HG03064 (cell line): ENCODE measurements at regions not wholly inside any gene's neighbourhood (a gene's known extent, or its start where the extent isn't known, plus 50 kb on each side); places are given as distances from the start of the nearest gene placed in this dataset.
"Not testable (repeated sequence)": the region's sequence is repeated elsewhere in the genome, so short reads cannot be mapped to it uniquely, and the experiment has no call there.

Source experiments
- ATAC-seq: cut with Tn5 transposase; IDR thresholded peaks from one replicate; pipeline ENCODE4 v1.9.1; 2021; ENCODE audit warnings: low read depth; ENCODE audit not compliant: unreplicated experiment

DNA sequence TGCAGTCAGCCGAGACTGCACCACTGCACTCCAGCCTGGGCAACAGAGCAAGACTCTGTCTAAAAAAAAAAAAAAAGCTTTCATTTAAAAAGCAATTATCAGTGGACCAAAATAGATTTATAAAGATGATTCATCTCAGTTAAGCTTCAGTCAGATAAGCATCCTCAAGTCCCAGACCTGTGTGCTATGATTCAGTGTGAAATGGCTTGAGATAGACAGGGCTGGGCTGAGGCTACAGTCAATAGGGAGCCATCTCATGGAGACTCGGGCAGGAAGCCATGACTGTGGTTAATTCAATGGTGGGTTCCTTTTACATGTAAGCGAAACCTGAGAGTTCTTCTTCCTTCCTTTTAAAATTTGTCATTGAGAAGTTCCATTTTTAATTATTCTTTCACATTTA lies 276.0 kb downstream of the TFAP2A start:
- no peak for ATAC-seq

DNA sequence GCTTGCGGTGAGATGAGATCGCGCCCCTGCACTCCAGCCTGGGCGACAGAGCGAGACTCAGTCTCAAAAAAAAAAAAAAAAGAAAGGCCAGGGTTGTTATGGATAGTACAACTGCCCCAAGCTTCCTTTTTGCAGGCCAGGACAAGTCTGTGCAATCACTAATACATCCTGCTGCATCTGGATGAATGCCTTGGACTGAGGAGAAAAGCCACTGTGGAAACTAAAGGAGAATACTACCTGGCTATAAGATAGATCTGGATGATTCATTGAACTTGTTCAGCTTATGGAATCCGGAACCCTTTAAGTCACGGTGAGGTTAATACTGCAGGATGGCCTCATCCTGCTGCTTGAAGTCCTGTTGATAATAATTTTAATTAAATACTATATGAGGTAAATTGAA lies 278.2 kb downstream of the TFAP2A start:
- no peak for ATAC-seq

DNA sequence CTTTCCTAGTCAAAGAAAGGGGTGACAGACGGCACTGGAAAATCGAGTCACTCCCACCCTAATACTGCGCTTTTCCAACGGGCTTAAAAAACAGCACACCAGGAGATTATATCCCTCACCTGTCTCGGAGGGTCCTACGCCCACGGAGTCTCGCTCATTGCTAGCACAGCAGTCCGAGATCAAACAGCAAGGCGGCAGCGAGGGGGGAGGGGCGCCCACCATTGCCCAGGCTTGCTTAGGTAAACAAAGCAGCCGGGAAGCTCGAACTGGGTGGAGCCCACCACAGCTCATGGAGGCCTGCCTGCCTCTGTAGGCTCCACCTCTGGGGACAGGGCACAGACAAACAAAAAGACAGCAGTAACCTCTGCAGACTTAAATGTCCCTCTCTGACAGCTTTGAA lies 280.7 kb downstream of the TFAP2A start:
- not testable (repeated sequence) for ATAC-seq

DNA sequence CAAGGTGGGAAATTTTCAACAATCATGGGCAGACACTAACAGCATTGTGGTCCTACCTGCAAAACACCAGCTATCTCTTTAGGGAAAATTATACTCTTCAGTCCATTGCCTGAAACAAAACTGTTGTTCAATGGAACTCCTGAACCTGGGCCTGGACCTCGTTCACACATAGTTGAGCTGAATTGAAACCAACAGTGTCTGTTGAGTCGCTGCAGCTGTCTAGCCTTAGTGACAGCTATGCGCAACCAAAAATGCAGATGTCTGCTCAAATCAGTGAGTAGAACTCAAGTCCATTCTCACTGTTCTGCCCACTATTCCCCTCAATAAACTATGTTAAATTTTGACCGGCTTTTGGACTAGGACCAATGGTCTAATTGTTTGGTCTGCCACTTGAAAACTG lies 286.2 kb downstream of the TFAP2A start:
- no peak for ATAC-seq

DNA sequence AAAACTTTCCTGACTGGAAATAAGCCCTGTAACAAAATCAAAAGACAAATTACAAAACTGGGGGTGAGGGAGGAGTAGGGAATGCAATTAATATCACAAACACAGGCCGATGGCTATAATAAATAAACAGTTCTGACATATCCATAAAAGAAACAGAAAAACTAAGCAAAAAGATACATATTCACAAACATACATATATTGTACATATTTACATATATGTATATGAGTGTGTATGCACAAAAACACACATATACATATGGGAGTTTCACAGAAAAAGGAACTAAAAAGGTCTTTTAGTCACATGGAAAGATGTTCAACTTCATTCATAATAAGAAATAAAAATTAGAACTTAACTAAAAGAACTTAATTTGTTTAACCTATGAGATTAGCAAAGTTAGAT lies 292.7 kb downstream of the TFAP2A start:
- no peak for ATAC-seq

DNA sequence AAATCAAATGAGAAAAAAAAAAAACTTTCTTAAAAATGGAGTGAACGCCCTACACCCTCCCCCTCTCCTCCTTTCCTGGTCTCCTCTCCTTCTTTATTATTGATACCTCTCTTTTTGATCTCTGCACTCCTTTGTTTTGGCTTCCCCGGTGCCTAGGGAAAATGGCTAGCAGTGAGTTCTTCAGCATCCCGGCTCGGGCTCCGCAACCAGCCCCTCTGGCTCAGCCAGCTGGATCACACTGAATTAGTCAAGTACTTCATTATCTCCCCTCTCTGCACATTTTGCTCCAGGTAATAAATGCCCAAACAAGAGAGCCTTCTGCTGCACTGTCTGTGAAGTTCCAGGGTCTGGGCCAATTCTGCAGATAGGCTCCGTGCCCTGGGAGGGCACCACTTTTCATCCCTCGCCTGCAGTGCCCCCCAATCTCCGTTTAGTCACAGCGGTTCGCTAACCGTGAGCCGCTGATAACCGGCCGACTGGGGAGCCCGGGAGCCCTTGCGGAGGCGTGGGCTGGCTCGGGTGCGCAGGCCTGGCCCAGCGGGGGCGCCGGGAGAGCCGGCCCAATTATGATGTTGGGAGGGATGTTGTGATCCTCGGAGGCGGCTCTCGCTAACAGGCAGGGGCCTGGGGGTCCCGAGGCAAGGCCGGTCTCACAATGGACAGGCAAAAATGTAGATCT lies 301.9 kb downstream of the TFAP2A start:
- ATAC-seq: no peak

DNA sequence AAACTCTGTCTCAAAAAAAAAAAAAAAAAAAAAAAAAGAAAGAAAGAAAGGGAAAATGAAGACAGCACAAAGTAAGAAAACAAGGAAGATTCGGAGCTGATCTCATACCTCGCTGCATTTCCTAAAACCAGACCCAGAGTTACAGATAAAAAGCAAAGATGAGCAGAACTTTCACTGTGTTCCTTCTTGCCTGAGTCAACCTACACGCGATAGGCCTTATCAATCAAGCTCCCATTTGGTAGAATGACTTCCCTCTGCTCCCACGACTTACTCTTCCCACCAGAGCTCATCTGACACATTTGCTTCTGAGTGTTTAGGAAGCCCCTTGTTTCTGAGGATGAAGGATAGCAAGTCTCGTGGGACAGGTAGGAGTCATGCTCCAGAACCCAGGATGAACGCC lies 302.9 kb downstream of the TFAP2A start:
- no peak for ATAC-seq

DNA sequence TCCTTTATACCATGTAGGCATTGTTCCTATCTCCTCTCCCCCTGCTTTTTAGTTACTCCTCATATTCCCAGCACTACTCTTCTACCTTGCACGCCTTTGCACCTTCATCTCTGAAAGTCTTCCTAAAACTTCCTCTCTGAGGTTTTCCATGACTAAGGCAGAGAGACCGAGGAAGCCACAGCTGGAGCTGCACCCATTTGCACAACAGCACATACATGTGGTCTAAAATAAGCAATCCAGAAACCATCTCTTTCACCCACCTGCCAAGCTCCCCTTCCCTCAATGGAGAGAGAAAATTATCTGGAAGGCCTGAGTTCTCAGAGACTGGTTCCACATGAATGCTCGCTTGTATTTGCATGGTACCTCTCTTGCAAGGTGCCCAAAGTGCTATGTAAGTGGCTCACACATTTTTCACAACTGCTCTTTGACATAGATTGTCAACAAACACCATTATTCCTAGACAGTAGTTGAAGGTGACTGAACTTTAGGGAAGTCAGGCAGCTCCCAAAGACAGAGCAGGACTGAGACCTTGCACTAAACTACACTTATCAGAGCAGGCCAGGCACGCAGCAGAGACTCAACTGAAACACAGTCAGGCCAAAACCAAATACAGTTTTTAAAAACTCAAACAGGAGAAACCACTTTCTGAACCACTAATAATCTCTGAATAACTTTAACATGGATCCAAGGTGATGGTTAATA lies 313.2 kb downstream of the TFAP2A start:
- ATAC-seq: no peak

DNA sequence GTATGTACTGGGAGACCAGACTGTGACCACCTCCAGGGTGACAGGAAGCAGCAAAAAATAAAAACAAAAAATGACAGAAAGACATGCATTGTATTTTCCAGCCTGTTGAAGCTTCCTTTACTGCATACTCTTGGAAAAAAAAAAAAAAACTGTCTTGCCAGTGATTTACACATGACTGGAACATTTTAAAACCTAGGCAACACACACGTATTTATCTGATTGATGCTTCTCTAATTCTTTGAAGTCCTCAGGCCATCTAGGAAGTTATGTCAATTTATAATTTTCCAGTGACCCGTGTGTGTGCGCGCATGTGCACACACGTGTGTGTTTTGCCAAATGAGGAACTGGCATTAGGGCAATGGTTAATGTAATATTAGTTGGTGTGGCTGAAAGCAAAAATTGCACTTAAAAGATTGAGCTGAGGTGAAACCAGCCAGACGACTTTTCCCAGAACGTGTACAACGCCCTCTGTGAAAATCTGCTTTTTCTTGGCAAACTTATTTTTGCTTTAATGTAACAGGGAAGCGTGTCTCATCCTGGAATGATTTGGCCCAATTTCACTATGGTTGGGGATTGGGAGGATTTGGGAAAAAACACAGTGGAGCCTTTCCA lies 315.2 kb downstream of the TFAP2A start:
- no peak for ATAC-seq

DNA sequence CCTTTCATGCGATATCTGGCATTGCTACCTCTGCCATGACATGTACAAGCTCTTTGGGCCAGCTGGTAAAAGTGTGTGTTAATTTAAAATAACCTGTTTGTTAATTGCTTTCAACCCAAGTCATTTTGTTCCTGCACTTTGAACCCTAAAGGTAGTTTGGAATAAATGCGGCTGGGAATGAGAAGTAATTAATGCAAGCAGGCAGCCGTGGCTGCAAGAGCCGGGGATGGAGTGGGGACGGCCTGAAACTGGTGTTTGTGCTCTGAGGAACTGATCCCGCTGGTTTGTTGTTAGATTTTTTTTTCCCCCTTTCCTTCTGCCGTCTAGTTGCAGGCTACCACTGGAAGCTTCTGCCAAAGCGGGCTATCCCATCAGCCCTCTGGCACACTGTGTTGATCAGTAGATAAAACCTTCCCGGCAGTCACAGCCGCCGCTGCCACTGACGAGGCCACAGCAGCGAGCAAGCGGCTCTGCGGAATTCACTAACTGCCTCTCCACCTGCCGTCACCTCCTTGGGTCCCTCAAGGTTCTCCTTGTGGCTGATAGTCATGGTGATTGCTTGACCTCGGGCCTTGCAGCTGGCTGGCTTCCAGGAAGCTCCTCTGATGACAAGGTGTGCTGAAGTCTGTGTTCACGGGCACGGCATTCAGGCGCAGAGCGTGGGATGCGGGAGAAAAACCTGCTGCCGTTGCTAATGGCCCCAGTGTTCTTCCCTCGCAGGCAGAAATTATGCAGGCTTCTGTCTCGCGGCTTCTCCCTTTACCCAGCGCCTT lies 315.9 kb downstream of the TFAP2A start:
- ATAC-seq: no peak

DNA sequence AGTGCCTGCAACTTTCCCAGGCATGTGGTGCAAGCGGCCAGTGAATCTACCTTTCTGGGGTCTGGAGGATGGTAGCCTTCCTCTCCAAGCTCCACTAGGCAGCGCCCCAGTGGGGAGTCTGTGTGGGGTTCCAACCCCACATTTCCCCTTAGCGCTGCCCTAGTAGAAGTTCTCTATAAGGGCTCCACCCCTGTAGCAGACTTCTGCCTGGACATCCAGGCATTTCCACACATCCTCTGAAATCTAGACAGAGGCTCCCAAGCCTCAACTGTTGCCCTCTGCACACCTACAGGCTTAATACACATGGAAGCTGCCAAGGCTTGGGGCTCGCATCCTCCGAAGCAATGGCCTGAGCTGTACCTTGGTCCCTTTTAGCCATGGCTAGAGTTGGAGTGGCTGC lies 321.6 kb downstream of the TFAP2A start:
- ATAC-seq: no peak

DNA sequence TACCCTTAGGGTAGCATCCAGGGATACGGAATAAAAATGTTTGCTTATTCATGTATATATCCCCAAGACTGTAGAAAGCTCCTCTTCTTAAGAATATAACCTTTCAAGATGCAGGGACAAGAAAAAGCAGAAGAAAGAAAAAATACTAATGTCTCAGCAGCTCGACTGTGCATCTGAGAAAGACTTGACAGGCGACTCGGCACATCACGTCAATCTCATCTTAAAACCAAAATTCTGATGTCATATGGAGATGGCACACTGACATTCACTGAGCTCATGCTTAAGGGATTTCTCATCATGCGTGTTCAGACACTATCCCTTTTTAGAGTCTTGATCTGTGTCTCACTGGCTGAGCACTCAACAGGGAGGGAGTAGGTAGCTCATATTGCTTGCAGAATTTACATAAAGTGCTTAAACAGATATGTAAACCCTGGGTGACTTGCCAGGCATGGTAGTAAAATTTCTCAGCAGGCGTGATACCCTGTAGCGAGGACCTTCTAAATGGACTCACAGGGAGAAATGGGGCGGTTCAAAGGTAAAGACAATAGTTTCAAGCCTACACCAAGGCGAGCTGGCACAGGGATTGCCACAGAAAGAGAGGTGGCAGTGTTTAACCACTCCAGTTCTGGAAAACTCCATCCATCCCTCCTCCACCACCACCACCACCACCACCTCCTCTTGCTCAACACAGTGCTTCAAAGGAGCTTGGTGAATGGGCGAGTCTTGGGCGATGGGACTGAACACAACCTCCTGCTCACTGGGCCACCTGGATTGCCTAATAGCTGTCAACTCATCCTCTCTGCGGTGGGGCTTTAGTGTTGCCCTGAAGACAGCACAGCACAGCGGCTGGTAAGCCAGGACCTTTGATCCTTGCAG lies 330.5 kb downstream of the TFAP2A start:
- no peak for ATAC-seq

DNA sequence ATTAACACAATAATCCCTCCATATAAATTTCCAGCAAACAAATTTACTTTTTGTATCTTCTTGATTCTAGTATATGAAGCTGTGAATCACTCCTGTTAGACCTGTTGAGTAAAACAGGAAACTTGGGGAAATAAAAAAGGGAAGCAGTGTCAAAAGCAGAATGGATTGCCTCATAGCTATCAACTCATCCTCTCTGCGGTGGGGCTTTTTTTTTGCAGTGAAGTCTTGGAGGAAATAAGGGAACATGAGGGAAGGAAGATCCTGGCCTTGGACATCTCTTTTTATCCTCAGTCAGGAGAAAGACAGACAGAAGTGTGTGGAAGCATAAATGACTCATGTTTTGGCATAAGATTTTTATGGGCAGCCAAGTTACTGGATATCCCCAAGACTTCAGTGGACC lies 332.5 kb downstream of the TFAP2A start:
- no peak for ATAC-seq

DNA sequence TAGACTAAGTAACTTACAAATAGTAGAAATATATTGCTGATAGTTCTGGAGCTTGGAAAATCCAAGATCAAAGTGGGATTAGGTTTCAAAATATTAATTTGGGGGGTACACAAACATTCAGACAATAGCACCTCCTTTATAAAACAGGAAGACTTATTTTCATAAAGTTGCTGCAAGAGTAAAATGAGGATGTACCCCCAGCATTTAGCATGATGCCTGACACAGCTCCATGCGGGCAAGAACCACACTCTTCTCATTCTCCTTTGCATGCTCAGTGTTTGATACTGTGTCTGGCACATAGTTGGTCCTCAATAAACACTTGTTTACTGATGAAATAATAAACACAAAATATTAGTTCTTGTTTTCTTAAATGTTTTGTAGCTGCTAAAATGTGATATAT lies 332.9 kb downstream of the TFAP2A start:
- no peak for ATAC-seq

DNA sequence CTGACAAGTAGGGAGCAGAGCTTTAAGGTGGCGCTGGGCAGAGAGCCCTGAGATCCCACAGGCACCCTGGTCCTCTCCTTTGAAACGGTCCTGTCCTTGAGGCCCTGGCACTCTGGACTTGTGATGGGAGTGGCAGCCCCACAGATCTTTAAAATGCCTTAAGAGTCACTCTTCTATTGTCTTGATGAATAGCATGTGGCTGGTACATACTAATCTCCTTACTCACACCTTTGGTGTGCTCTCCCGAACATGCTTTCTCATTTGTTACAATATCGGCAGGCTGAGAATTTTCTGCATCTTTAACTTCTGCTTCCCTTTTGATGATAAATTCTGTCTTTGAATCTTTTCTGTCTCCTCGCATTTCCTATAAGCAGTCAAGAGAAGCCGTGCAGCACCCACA lies 333.8 kb downstream of the TFAP2A start:
- ATAC-seq: no peak

DNA sequence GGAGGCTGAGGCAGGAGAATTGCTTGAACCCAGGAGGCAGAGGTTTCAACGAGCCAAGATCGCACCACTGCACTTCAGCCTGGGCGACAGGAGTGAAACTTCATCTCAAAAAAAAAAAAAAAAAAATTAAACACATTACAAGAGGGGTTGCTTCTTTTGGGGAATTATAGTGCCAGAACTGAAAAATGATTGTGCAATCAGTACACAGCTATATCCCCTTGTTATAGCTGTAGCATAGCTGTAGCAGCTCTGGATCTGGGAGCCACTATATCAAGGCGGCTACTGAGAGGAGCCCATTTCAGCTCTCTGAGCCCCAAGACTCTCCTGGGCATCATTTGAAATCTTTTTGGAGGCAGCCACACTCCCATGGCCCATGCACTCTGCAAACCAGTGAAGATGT lies 334.3 kb downstream of the TFAP2A start:
- no peak for ATAC-seq

DNA sequence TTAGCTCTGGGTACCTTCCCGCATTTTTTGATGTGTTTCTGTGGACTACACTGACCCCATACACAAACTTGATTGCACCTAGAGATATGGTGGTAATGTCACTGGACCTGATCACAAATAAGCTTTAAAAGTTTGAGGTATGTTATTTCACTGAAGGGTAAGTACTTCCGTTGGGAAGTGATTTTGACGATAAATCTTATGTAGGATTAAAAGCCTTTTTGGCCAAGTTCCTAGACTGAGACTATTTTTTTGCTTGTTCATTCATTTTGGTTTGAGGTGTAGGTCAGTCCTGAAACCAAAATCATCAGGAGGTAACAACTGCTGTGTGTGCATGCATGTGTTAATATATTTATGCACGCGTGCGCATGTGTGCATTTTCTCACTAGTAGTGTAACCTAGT lies 336.3 kb downstream of the TFAP2A start:
- ATAC-seq: no peak

DNA sequence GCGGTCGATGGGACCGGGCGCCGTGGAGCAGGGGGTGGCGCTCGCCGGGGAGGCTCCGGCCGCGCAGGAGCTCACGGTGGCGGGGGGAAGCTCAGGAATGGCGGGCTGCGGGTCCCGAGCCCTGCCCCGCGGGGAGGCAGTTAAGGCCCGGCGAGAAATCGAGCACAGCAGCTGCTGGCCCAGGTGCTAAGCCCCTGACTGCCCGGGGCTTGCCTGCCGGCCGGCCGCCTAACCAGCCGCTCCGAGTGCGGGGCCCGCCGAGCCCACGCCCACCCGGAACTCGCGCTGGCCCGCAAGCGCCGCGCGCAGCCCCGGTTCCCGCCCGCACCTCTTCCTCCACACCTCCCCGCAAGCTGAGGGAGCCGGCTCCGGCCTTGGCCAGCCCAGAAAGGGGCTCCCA lies 340.1 kb downstream of the TFAP2A start:
- not testable (repeated sequence) for ATAC-seq

DNA sequence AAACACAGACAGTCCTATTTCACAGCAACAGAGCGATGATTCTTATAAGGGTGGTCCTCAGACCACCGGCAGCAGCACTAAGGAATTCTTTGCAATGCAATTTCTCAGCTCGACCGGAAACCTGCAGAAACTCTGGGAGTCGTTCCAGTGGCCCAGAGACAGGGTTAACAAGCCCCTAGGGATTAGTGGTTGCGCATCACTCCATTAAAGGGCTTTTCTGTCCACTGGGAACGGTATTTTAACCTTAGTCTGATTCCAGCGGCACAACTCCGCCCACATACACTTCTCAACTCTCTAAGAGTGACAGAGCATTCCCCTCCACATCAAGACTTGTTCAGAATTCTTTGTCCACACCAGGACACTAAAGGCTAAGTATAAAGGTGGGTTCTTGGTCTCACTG lies 341.5 kb downstream of the TFAP2A start:
- no peak for ATAC-seq

DNA sequence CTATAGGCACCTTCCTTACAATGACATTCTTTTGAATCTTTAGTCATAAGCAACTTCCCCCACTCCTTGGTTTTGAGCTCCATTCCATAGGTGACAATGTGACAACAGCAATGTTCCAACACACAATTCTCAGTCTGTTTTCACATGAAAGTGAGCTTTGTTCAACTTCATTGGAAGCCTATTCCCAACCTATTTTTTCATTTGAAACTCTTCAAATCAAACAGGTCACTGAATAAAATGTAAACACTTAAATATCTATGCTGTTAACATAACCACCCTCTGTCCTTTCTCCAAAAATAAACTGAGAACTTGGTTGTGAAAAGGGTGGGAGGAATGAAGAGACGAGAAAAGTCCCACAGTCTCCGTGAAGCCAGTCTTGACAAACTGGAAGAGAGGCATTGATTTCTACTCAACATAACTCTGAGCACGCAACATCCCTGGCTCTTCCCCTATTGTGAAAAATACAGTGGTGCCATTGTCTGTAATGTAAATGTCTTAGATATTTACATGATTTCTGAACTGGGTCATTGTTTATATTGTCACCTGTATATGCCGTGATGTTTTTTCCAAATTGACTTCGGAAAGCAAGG lies 343.1 kb downstream of the TFAP2A start:
- no peak for ATAC-seq
